ENCODE measurements at regions not wholly inside any gene's neighbourhood (a gene's known extent, or its start where the extent isn't known, plus 50 kb on each side); places are given as distances from the start of the nearest gene placed in this dataset.
A peak's percentile ranks its signal among the peaks of the same experiment; 100 is the strongest.
"Not testable (repeated sequence)": the region's sequence is repeated elsewhere in the genome, so short reads cannot be mapped to it uniquely, and the experiment has no call there.

DNA sequence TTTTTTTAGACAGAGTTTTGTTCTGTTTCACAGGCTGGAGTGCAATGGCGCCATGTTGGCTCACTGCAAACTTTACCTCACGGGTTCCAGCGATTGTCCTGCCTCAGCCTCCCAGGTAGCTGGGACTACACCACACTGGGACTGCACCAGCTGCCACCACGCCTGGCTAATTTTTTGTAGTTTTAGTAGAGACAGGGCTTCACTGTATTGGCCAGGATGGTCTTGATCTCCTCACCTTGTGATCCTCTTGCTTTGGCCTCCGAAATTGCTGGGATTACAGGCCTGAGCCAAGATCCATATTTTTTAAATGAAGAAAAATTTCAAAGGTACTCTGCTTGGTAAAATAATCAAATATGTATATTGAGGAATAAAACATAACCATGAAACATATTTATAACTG lies 195.8 kb upstream of the TPTE start:
- DNase-seq (ENCODE audit: insufficient read length, low spot score); FAIRE-seq: not testable (repeated sequence)

DNA sequence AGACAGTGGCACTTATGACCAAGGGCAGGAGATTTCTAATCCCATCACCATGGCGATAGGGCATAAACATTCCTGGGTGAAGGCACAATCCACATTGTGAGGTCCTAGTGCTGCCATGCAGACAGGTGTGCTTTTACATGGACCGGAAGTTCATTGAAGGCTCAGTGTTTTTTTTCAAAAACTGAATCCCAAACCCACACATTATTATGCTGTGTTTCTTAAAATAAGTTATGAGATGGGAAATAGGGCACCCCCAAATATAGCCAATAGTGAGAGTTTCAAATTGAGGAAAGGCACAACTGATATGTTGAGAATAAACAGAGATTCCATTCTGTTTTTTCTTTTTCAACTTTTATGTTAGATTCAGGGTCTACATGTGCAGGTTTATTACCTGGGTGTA lies 195.2 kb upstream of the TPTE start:
- not testable (repeated sequence) for DNase-seq (ENCODE audit: insufficient read length, low spot score); FAIRE-seq

DNA sequence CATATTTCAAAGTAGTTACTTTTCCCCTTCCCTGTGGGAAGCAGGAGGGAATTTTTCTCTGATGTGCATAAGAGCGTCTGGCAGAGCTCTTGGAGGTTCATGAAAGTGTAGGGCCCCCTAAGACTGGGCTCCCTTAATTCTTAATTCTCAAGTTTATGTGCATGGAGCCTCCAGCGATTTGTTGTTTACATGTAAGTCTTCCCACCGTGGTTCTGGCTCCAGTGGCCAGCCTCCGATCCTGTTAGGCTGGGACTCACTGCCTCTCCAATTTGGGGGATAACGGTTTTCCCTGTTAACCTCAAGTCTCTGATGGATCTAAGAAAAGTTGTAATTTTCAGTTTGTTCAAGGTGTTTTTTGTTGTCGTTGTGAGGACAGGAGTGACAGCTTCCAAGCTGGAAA lies 192.7 kb upstream of the TPTE start:
- not testable (repeated sequence) for DNase-seq (ENCODE audit: insufficient read length, low spot score); FAIRE-seq

DNA sequence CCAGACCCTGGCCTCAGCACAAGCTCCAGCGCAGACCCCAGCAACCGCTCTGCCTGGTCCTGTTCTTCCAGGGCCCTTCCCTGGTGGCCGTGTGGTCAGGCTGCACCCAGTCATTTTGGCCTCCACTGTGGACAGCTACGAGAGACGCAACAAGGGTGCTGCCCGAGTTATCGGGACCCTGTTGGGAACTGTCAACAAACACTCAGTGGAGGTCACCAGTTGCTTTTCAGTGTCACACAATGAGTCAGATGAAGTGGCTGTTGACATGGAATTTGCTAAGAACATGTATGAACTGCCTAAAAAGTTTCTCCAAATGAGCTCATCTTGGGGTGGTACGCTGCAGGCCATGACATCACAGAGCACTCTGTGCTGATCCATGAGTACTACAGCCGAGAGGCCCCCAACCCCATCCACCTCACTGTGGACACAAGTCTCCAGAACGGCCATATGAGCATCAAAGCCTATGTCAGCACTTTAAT lies 190.7 kb upstream of the TPTE start:
- DNase-seq (ENCODE audit: insufficient read length, low spot score); FAIRE-seq: not testable (repeated sequence)

DNA sequence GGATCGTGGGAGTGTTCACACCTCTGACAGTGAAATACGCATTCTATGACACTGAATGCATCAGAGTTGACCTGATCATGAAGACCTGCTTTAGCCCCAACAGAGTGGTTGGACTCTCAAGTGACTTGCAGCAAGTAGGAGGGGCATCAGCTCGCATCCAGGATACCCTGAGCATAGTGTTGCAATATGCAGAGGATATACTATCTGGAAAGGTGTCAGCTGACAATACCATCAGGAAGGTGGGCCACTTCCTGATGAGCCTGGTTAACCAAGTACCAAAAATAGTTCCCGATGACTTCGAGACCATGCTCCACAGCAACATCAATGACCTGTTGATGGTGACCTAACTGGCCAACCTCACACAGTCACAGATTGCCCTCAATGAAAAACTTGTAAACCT lies 190.2 kb upstream of the TPTE start:
- DNase-seq (ENCODE audit: insufficient read length, low spot score), result peak; percentile 6
- not testable (repeated sequence) for FAIRE-seq

DNA sequence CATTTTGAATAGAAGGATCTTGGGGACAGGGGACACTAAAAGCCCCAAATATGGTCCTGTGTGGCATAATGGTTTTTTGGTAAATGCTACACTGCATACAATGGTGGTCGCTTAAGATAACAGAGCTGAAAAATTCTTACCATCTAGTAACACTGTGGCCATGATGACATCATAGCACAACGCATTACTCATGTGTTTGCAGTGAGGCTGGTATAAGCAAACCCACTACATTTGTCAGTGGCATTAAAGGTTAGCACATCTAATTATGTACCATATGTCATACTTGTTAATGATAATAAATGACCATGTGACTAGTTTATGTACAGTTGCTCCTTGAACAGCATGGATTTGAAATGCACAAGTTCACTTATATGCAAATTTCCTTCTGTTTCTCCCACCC lies 188.4 kb upstream of the TPTE start:
- not testable (repeated sequence) for FAIRE-seq; DNase-seq (ENCODE audit: insufficient read length, low spot score)

DNA sequence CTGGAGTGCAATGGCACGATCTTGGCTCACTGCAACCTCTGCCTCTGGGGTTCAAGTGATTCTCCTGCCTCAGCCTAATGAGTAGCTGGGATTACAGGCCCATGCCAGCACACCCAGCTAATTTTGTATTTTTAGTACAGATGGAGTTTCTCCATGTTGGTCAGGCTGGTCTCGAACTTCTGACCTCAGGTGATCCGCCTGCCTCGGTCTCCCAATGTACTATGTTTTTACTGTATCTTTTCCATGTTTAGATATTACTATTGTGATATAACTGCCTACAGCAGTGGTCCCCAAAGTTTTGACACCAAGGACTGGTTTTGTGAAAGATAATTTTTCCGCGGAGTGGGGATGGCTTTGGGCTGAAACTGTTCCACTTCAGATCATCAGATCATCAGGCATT lies 187.0 kb upstream of the TPTE start:
- DNase-seq (ENCODE audit: insufficient read length, low spot score); FAIRE-seq: not testable (repeated sequence)

DNA sequence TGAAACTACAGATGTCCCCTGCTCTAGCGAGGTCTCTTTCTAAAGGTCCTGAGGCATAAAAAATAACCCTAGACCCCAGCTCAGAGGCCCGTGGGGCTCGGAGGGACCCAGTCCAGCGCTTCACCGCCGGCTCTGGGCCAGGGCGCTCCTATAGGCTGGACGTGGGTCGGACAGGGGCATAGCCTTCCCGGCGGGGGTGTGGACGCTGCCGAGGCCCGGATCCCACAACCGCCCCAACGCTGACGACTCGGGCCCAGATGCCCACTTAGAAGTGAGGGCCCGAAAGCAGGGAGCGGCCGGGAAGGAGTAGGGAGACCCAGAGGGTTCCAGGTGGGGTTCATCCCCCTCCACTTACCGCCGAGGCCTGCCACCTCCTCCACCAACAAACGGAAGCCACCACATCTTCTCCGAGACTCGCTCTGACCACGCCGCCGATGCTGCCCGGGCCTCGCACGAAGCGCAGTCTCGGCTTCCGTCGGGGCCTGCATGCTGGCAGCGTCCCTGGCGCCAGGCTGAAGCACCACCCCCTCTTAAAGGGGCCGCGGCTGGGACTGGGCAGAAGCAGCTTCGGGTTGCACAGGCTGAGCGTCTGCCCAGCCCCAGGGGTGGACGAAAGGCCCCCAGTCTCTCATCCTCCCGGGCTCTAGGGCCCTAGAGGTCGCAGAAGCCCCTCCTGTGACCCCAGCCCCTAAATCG lies 179.0 kb upstream of the TPTE start:
- not testable (repeated sequence) for FAIRE-seq; DNase-seq (ENCODE audit: insufficient read length, low spot score)

DNA sequence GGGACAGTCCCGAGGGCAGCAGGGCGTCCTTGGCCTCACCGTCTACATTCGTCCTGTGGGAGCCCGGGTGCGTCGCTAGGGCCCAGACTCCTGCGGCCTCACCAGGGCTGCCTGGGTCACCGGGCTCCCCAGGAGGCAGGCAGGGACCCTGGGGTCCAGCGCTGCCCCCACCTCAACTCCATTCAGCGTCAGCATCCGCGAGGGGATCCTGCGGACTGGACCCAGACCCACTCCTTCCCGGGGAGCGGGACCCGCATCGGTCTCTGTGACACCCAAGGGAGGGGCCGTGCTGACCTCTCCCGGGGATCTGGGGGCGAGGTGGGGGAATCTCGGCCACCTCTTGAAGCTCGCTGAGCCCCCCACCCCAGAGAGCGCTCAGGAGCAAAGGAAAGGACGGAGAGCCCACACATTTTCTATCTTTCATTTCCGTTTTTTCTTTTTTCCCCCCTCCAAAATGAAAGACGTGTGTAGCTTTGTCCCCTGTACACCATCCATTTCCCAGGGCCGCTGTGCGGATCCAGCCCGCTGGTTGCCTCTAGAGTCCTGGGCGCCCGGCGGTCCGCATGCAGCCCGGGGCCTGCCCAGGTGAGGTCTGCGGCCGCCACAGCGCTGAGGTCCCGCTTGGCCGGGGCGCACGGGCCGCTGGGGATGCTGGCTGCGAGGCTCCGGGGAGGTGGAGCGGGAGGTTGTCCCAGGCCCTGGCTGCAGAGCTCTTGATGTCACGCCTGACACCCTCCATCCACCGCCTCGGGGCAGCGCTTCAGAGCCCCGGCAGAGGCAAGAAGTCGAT lies 178.0 kb upstream of the TPTE start:
- not testable (repeated sequence) for FAIRE-seq
- peak; percentile 6 for DNase-seq (ENCODE audit: insufficient read length, low spot score)

DNA sequence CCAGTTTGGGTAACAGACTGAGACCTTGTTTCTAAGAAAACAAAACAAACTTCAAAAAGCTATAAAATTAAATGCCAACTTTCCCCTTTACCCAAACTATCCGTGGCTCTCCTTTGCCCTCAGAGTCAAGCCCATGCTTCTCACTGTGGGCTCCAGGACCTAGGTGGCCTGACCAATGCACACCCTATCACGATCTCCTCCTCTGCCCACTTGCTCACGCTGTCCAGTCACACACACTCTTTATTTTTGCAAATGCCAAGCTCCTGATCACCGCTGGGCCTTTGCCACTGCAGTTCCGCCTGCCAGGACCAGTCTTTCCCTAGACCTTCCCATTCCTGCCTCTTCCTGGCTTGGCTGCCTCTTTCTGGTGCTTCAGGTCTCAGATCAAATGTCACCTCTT lies 177.1 kb upstream of the TPTE start:
- not testable (repeated sequence) for FAIRE-seq; DNase-seq (ENCODE audit: insufficient read length, low spot score)

DNA sequence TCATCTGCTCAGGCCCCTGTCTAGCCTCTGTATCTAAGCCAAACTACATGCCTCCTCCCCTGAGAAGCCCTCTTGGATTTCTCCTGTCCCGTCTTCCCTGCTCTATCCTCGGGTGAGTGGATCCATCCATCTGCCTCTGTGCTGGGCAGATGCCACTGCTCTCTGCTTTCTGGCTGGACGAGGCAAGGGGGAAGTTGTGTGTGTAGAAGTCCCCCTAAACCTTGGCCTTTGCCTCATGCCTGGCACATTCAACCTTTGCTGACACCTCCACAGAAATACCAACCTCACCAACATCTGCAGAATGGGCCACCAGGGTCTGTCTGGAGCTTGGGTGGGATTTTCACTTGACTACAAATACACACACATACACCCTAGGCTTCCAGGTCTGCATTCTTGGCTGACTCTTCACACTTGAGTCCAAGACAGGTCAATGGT lies 176.2 kb upstream of the TPTE start:
- FAIRE-seq, result not testable (repeated sequence)
- DNase-seq (ENCODE audit: insufficient read length, low spot score), result peak; percentile 1

DNA sequence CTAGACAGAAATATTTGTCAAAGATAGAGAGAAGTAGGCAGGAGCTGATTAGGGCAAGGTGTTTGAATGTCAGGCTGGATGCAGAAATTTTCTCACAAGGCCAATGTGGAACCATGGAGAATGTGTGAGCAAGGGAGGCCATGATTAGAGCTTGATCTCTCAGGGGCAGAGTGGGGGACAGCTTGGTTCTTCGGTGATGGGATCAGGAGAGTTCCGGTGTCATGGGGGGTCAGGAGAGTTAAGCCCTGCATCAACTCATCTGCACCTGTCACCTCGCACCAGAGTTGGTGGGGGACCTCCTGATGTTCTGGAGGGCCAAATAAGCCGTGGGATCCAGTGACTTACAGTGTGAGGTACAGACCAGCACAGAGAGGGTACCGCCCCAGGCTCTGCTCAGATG lies 175.1 kb upstream of the TPTE start:
- DNase-seq (ENCODE audit: insufficient read length, low spot score); FAIRE-seq: not testable (repeated sequence)

DNA sequence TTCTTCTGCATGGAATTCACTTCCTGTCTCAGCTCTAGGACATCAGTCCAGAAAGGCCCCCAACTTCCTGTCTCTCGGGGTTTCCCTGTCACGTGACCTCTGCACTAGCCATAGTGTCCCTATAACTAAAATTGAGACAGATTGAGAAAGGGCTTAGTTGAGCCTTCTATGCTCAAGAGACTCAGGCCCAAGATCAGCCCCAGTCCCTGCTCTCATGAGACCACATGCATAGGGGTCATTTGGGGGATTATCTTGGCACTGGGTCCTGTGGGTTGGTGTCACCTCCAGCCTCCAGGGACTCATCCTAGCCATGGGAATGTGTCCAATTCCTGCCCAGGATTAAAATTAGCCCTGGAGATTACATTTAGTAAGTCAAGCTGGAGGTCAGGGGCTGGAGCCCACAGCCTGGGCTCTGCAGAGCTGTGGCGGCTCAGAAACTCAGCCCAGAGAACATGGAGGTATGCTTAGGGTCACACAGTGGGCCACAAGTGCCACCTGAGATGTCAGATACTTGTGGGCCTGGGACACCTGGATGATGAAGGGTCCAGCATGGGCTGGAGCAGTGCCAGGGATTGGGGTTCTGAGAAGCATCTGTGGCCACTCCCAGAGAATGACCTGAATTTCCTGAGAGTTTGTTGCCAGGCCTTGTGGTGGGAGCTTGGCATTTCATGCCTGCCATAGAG lies 174.3 kb upstream of the TPTE start:
- not testable (repeated sequence) for FAIRE-seq

DNA sequence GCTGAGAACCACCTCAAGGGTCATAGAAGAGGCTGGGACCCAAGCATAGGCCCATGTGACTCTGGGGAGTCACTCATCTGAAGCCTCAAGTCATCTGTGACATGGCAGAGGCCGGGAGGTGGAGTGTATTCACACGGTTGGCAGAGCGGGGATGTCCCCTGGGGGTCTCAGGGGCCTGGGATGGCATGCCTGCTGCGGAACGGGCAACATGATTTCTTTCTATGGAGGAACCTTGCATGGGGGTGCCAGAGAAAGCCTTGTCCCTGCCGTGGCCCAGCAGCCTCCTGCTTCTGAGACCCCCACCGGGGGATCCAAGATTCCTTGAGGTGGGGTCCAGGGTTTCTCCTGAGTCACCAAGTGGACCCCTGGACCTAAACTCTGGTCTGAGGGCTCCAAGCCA lies 173.7 kb upstream of the TPTE start:
- not testable (repeated sequence) for FAIRE-seq; DNase-seq (ENCODE audit: insufficient read length, low spot score)

More for the DNA sequence above, 174.3 kb upstream of the TPTE start:
- not testable (repeated sequence) for DNase-seq (ENCODE audit: insufficient read length, low spot score)

DNA sequence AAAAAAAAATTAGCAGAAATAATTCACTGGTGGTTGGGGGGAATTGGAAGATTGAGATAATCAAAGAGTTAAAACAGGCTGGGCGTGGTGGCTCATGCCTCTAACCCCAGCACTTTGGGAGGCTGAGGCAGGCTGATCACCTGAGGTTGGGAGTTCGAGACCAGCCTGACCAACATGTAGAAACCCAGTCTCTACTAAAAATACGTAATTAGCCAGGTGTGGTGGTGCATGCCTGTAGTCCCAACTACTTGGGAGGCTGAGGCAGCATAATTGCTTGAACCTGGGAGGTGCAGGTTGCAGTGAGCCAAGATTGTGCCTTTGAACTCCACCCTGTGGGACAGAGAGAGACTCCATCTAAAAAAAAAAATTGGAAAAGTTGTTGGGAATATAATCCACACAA lies 173.2 kb upstream of the TPTE start:
- not testable (repeated sequence) for FAIRE-seq; DNase-seq (ENCODE audit: insufficient read length, low spot score)

DNA sequence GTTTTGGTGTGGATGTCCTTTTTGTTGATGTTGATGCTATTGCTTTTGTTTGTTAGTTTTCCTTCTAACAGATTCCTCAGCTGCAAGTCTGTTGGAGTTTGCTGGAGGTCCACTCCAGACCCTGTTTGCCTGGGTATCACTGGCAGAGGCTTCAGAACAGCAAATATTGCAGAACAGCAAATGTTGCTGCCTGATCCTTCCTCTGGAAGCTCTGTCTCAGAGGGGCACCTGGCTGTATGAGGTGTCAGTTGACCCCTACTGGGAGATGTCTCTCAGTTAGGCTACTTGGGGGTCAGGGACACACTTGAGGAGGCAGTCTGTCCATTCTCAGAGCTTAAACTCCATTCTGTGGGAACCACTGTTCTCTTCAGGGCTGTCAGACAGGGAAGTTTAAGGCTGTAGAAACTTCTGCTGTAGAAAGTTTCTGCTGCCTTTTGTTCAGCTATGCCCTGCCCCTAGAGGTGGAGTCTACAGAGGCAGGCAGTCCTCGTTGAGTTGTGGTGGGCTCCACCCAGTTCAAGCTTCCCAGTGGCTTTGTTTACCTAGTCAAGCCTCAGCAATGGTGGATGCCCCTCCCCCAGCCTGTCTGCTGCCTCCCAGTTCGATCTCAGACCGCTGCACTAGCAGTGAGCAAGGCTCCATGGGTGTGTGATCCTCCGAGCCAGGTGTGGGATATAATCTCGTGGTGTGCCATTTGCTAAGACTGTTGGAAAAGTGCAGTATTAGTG lies 166.4 kb upstream of the TPTE start:
- FAIRE-seq; DNase-seq (ENCODE audit: insufficient read length, low spot score): not testable (repeated sequence)

DNA sequence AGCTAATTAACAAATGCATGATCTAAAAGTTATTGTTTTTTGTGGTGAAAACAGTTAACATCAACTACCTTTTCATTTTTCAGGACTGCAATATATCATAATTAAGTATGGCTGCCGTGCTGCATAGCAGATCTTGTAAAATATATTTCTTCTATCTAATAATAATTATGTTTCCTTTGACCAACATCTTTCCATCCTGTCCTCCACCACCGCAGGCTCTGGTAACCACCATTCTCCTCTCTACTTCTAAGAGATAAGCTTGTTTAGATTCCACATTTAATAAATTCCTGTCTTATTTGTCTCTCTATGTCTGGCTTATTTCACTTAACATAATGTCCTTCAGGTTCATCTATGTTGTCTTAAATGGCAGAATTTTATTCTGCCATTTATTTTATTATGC lies 162.3 kb upstream of the TPTE start:
- not testable (repeated sequence) for DNase-seq (ENCODE audit: insufficient read length, low spot score); FAIRE-seq

DNA sequence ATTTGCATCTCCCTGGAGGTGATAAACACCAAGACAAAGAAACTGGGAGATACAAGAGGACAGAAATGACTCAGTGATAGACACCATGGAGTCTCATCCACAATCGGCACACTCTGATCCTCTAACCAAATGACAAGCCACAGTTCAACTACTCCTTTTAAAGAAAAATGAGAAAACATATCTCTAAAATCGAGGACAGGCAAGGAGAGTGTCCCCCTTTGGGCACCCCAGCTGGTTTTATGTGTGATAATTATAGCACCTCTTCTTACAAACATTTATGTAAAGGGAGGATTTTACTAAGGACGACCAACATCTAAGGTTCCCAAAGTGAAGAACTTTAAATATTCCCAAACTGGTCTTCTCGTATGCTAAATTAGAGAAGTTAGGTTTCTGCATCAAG lies 161.5 kb upstream of the TPTE start:
- DNase-seq (ENCODE audit: insufficient read length, low spot score); FAIRE-seq: not testable (repeated sequence)

DNA sequence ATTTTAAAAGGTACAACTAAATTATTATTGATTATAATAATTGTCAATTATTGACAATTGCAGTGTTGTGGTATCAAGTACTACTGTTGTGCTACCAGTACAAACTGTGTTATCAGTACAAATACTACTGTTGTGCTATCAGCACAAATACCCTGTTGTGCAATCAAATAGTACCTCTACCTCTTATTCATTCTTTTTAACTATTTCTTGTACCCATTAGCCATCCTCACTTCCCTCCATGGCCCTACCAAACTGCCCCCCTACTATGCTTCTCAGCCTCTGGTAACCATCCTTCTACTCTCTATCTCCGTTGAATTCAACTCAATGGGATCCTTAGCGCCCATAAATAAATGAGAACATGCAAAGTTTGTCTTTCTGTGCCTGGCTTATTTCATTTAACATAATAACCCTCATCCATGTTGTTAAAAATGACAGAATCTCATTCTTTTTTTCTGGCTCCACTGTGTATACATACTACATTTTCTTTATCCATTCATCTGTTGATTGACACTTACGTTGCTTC lies 160.1 kb upstream of the TPTE start:
- DNase-seq (ENCODE audit: insufficient read length, low spot score); FAIRE-seq: not testable (repeated sequence)

DNA sequence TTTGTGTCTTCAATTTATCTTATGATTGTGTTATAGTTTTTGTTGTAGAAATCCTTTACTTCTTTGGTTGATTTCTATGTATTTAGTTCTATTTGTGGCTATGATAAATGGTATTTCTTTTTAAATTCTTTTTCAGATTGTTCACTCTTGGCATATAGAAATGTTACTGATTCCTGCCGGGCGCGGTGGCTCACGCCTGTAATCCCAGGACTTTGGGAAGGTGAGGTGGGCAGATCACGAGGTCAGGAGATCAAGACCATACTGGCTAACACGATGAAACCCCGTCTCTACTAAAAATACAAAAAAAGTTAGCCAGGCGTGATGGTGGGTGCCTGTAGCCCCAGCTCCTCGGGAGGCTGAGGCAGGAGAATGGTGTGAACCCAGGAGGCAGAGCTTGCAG lies 158.6 kb upstream of the TPTE start:
- FAIRE-seq; DNase-seq (ENCODE audit: insufficient read length, low spot score): not testable (repeated sequence)
